Mesothelial cell of epicardium (in vitro differentiated cells): ENCODE measurements at regions not wholly inside any gene's neighbourhood (a gene's known extent, or its start where the extent isn't known, plus 50 kb on each side); places are given as distances from the start of the nearest gene placed in this dataset.

Experiments
- DNase-seq, 2 experiments: peaks; one replicate each; pipeline ENCODE4 v3.0.0; 2021; ENCODE audit warnings: low spot score in 2 of 2; ENCODE audit not compliant: unreplicated experiment in 2 of 2
- H3K27ac Mint-ChIP-seq: 2 replicates; pipeline ENCODE4 v1.8.0; 2021; ENCODE audit warnings: mixed read lengths
- H3K27me3 Mint-ChIP-seq: 2 replicates; pipeline ENCODE4 v1.8.0; 2021; ENCODE audit warnings: low read depth, mixed read lengths
- H3K36me3 Mint-ChIP-seq: 2 replicates; pipeline ENCODE4 v1.8.0; 2021; ENCODE audit warnings: mixed read lengths
- H3K4me1 Mint-ChIP-seq: 2 replicates; pipeline ENCODE4 v1.8.0; 2021; ENCODE audit warnings: mixed read lengths
- H3K4me3 Mint-ChIP-seq: 2 replicates; pipeline ENCODE4 v1.8.0; 2021; ENCODE audit warnings: mild to moderate bottlenecking, moderate library complexity, mixed read lengths
- H3K9me3 Mint-ChIP-seq: 2 replicates; pipeline ENCODE4 v1.8.0; 2021; ENCODE audit warnings: mixed read lengths
- TF ChIP-seq, protein P1 (sequence below): fragments of 200-600 bp; sonication (generic); IDR thresholded peaks from one replicate; pipeline ENCODE4 v1.5.0; 2021; ENCODE audit warnings: antibody characterized with exemption; ENCODE audit not compliant: unreplicated experiment

DNA sequence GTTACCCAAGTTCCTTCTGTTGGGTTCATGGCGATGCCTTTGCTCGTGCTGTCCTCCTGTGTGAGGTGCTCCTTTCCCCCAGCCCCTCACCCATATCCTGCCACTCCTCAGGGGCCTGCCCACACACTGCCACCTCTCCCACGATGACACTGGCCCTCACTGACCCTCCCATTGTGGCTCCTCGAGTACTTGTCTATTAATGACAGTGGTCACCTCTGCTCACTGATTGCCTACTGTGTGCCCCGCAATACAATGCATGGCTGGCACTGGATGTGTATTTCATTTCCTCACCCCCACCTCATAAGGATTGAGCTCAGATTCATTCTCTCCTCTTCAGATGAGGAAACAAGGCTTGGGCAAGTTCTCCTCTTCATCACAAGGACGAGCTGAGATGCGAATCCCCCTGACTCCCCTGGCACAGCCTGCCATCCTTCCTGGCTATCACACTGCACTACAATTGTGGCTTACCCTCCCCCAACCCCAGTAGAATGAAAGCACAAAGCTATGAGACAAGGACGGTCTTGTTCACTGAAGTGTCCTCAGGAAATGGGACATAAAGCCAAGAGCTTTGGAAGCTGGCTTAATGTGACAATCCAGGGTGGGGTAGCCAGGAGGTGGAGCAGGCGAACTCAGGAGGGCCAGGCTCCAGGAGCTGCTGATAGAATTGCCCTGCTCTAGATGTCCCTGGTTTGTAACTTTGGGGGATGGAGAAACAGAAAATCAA lies 93.9 kb upstream of the RAB12 start:
- H3K36me3 Mint-ChIP-seq: no peaks in the 10 kb centered on the region
- H3K27me3 Mint-ChIP-seq: peaks cover 14% of the 10 kb centered on the region
- H3K27ac Mint-ChIP-seq: no peak overlapping the region
- no peak for DNase-seq
- H3K9me3 Mint-ChIP-seq: peaks cover 1% of the 10 kb centered on the region
- H3K4me1 Mint-ChIP-seq: no peaks in the 10 kb centered on the region
- TF ChIP-seq, protein P1, sequence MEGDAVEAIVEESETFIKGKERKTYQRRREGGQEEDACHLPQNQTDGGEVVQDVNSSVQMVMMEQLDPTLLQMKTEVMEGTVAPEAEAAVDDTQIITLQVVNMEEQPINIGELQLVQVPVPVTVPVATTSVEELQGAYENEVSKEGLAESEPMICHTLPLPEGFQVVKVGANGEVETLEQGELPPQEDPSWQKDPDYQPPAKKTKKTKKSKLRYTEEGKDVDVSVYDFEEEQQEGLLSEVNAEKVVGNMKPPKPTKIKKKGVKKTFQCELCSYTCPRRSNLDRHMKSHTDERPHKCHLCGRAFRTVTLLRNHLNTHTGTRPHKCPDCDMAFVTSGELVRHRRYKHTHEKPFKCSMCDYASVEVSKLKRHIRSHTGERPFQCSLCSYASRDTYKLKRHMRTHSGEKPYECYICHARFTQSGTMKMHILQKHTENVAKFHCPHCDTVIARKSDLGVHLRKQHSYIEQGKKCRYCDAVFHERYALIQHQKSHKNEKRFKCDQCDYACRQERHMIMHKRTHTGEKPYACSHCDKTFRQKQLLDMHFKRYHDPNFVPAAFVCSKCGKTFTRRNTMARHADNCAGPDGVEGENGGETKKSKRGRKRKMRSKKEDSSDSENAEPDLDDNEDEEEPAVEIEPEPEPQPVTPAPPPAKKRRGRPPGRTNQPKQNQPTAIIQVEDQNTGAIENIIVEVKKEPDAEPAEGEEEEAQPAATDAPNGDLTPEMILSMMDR: no peak
- no peak overlapping the region for H3K4me3 Mint-ChIP-seq

DNA sequence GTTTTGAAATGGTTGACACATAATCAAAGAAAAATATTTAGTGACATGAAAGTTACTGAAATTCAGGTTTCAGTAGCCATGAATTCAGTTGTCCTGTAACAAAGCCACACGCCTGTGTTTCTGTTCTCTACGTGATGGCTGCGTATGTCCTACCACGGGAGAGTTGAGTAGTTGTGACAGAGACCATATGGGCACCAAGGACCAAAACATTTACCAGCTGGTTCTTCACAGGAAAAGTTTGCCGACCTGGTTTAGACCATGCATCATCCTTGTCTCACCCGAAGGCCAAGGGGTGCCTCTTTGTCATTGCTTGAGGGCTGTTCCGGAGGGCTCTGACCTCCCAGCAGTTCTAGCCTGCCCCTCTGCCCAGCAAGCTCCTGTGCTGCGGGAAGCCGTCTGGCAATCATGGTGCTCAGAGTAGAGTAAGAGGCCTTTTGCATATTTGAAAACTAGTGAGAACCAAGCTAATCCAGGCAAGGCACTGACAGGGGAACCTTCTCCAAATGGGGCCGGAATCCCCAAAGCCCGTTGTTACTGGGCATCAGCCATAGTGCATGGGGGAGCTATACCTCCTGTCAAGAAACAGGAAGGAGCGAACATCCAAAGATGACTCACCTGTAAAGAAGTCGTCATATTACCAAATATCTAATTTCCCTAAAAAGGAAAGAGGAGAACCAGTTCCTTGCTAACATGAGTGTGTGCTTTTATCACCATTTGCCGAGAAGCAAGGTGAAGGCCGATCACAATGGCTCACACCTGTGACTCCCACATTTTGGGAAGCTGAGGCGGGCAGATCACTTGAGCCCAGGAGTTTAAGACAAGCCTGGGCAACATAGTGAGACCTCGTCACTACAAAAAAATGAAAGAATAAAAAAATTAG lies 92.6 kb upstream of the RAB12 start:
- DNase-seq: no peak
- Mint-ChIP-seq H3K36me3 (no peaks in the 10 kb centered on the region), H3K9me3 (peaks cover 9% of the 10 kb centered on the region), H3K27ac (no peak overlapping the region), H3K4me3 (no peak overlapping the region), H3K27me3 (peaks cover 14% of the 10 kb centered on the region), H3K4me1 (no peaks in the 10 kb centered on the region)
- TF ChIP-seq, protein P1: no peak

DNA sequence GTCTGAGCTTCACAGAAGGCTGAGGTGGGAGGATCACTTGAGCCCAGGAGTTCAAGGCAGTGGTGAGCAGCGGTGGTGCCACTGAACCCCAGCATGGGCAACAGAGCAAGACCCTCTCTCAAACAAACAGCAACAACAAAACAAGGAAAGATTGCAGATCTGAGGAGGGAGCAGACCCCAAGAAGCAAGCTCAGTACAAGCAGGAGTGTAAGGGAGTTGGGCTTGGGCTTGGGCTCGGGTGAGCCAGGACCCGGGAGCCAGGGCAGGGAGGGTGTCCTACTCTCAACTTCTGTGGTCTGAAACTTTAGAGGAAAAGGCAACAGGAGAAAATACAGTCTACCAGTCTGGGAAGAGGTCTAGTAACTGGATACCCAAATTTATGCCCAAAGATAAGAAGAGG lies 92.0 kb upstream of the RAB12 start:
- DNase-seq: no peak
- Mint-ChIP-seq H3K4me1 (no peaks in the 10 kb centered on the region), H3K9me3 (peaks cover 9% of the 10 kb centered on the region), H3K4me3 (no peak overlapping the region), H3K27ac (no peak overlapping the region), H3K27me3 (peaks cover 12% of the 10 kb centered on the region), H3K36me3 (no peaks in the 10 kb centered on the region)
- TF ChIP-seq, protein P1: no peak

DNA sequence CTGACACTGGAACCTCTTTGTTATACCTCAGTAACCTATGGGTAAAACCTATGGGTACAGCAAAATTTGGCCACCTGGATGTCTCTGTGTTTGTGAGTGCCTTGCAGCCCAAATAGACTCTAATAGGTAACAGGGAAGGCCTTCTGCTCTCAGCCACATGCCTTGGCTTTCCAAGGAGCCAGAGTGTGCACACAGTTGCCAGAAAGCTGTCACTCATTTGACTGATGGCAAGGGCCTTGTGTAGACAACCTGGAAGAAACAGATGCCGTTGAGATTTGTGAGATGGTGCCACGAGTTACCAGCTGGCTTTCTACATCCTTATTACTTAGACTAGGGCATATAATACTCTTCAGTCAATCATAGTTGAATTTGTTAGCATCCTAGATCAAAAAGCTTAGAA lies 90.1 kb upstream of the RAB12 start:
- no peak overlapping the region for H3K4me3 Mint-ChIP-seq
- DNase-seq: no peak
- no peaks in the 10 kb centered on the region for H3K36me3 Mint-ChIP-seq
- H3K4me1 Mint-ChIP-seq: no peaks in the 10 kb centered on the region
- H3K9me3 Mint-ChIP-seq: peaks cover 9% of the 10 kb centered on the region
- H3K27ac Mint-ChIP-seq: no peak overlapping the region
- TF ChIP-seq, protein P1: no peak
- peaks cover 13% of the 10 kb centered on the region for H3K27me3 Mint-ChIP-seq

DNA sequence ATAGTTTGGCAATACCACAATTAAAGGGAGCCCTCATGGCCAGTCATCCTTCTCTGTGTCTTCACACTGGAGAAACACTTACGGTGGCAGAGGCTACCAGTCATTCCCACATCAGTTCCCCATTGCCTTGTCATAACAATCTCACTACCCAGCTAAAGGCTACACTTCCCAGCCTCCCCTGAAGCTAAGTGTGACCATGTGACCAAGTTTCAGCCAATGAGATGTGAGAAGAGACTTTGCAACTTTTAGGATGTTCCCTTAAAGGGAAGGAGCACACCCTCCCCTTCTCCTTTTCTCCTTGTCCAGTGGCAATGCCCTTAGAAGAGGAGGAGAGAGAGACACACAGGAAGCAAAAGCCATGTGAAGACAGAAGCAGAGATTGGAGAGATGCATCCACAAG lies 89.0 kb upstream of the RAB12 start:
- H3K36me3 Mint-ChIP-seq: no peaks in the 10 kb centered on the region
- no peak for DNase-seq
- no peak overlapping the region for H3K27ac Mint-ChIP-seq
- H3K27me3 Mint-ChIP-seq: peaks cover 9% of the 10 kb centered on the region
- peaks cover 9% of the 10 kb centered on the region for H3K9me3 Mint-ChIP-seq
- no peak overlapping the region for H3K4me3 Mint-ChIP-seq
- H3K4me1 Mint-ChIP-seq: no peaks in the 10 kb centered on the region
- TF ChIP-seq, protein P1: no peak
